SK-N-SH (cell line): ENCODE measurements at regions not wholly inside any gene's neighbourhood (a gene's known extent, or its start where the extent isn't known, plus 50 kb on each side); places are given as distances from the start of the nearest gene placed in this dataset.

Source experiments
- CTCF ChIA-PET: fragments of 300-600, 350-600 bp; formaldehyde crosslinking; extraction: SDS; loops from one replicate; lab custom pipeline; 2021; lab: Yijun Ruan, JAX
- POLR2A ChIA-PET: fragments of 350-600 bp; sonication (Branson Sonifier 250); formaldehyde crosslinking; extraction: SDS; loops from one replicate; lab custom pipeline; 2020; ENCODE audit warnings: antibody characterized with exemption, inconsistent platforms; lab: Yijun Ruan, JAX
- DNase-seq: peaks from one replicate; pipeline ENCODE4 v3.0.0; 2012
- H2AFZ ChIP-seq: fragments of 200-600 bp; sonication (generic); 2 replicates; pipeline ENCODE4 v1.8.1; 2016; ENCODE audit warnings: antibody characterized with exemption, mild to moderate bottlenecking, low read depth
- H3F3A ChIP-seq: fragments of 200-600 bp; sonication (generic); replicated peaks from 2 replicates; pipeline ENCODE3; 2016; ENCODE audit warnings: antibody characterized with exemption, mild to moderate bottlenecking; ENCODE audit not compliant: insufficient read depth
- H3K27ac ChIP-seq, 2 experiments: fragments of 200-500 bp in 1 of 2; fragments of 200-600 bp in 1 of 2; sonication (Bioruptor generic) in 1 of 2; sonication (generic), shearing (Covaris generic) in 1 of 2; 2 replicates each; pipeline versions ENCODE4 v1.5.1 to v1.6.1; 2014 to 2016; ENCODE audit warnings: low read depth in 2 of 2, inconsistent platforms in 1 of 2, low read length in 1 of 2, mild to moderate bottlenecking in 1 of 2, mixed read lengths in 1 of 2
- H3K27me3 ChIP-seq: fragments of 200-600 bp; sonication (generic), shearing (Covaris generic); 2 replicates; pipeline ENCODE4 v1.6.1; 2016; ENCODE audit warnings: mixed run types; ENCODE audit not compliant: insufficient read depth
- H3K36me3 ChIP-seq, 2 experiments: fragments of 200-500 bp in 1 of 2; fragments of 200-600 bp in 1 of 2; sonication (Bioruptor generic) in 1 of 2; sonication (generic) in 1 of 2; replicated peaks in 1 of 2; 2 replicates each; pipeline versions ENCODE3 to v1.5.1; 2014 to 2016; ENCODE audit warnings: low read length in 1 of 2, mild to moderate bottlenecking in 1 of 2; ENCODE audit not compliant: insufficient read depth in 2 of 2, control insufficient read depth in 1 of 2
- H3K4me1 ChIP-seq, 2 experiments: fragments of 200-500 bp in 1 of 2; fragments of 200-600 bp in 1 of 2; sonication (Bioruptor generic) in 1 of 2; sonication (generic), shearing (Covaris generic) in 1 of 2; 2 replicates each; pipeline versions ENCODE4 v1.5.1 to v1.6.1; 2014 to 2016; ENCODE audit warnings: low read depth in 1 of 2, low read length in 1 of 2, mixed run types in 1 of 2; ENCODE audit not compliant: insufficient read depth in 2 of 2, control insufficient read depth in 1 of 2
- H3K4me2 ChIP-seq: fragments of 200-600 bp; sonication (generic), shearing (Covaris generic); 2 replicates; pipeline ENCODE4 v1.6.1; 2017; ENCODE audit warnings: mixed run types
- H3K4me3 ChIP-seq, 2 experiments: fragments of 200-500 bp in 1 of 2; fragments of 200-600 bp in 1 of 2; sonication (Bioruptor generic) in 1 of 2; sonication (generic), shearing (Covaris generic) in 1 of 2; 2 replicates each; pipeline versions ENCODE4 v1.5.1 to v1.8.1; 2014 to 2016; ENCODE audit warnings: low read depth in 2 of 2, inconsistent platforms in 1 of 2, low read length in 1 of 2, mild to moderate bottlenecking in 1 of 2, mixed read lengths in 1 of 2, moderate library complexity in 1 of 2
- H3K79me2 ChIP-seq: fragments of 200-600 bp; sonication (generic); 2 replicates; pipeline ENCODE4 v1.8.1; 2017; ENCODE audit warnings: mild to moderate bottlenecking; ENCODE audit not compliant: insufficient read depth
- H3K9ac ChIP-seq: fragments of 200-600 bp; sonication (generic); 2 replicates; pipeline ENCODE4 v1.6.1; 2017; ENCODE audit warnings: mixed run types
- H3K9me2 ChIP-seq: fragments of 200-600 bp; sonication (generic); 2 replicates; pipeline ENCODE4 v1.6.1; 2017; ENCODE audit warnings: mixed run types
- H3K9me3 ChIP-seq: fragments of 200-600 bp; sonication (generic); 2 replicates; pipeline ENCODE4 v1.6.1; 2017; ENCODE audit warnings: mixed run types, mild to moderate bottlenecking, moderate library complexity
- H4K20me1 ChIP-seq: fragments of 200-600 bp; sonication (generic); 2 replicates; pipeline ENCODE4 v1.6.1; 2017; ENCODE audit warnings: mild to moderate bottlenecking, mixed run types; ENCODE audit not compliant: insufficient read depth
- CHD2 ChIP-seq: fragments of 150-350 bp; IDR thresholded peaks from 2 replicates; pipeline ENCODE4 v1.6.1; 2018; ENCODE audit warnings: low read length; ENCODE audit not compliant: partially characterized antibody
- ELF1 ChIP-seq: IDR thresholded peaks from 2 replicates; pipeline ENCODE4 v1.4.0; 2012
- EP300 ChIP-seq, 2 experiments: IDR thresholded peaks; 2 replicates each; pipeline versions ENCODE4 v1.4.0 to v1.6.1; 2012; ENCODE audit warnings: borderline replicate concordance in 1 of 2, low read depth in 1 of 2, low read length in 1 of 2
- FOXJ3 ChIP-seq: sonication (generic); formaldehyde crosslinking; IDR thresholded peaks from 2 replicates; pipeline ENCODE4 v1.5.1; 2020; ENCODE audit warnings: mild to moderate bottlenecking, missing genetic modification reagents
- GABPA ChIP-seq: IDR thresholded peaks from 2 replicates; pipeline ENCODE4 v1.4.0; 2012; ENCODE audit warnings: low read depth, mild to moderate bottlenecking
- JUND ChIP-seq: IDR thresholded peaks from 2 replicates; pipeline ENCODE4 v1.4.0; 2012
- MEF2A ChIP-seq: IDR thresholded peaks from 2 replicates; pipeline ENCODE4 v1.4.0; 2012; ENCODE audit warnings: low read depth, borderline replicate concordance
- NFIC ChIP-seq: IDR thresholded peaks from 2 replicates; pipeline ENCODE4 v1.4.0; 2012; ENCODE audit warnings: borderline replicate concordance
- NRF1 ChIP-seq: IDR thresholded peaks from 2 replicates; pipeline ENCODE4 v1.6.1; 2012; ENCODE audit warnings: low read depth, mild to moderate bottlenecking, low read length
- RCOR1 ChIP-seq: fragments of 150-350 bp; IDR thresholded peaks from 2 replicates; pipeline ENCODE4 v1.6.1; 2017; ENCODE audit warnings: antibody characterized with exemption, low read length
- RFX5 ChIP-seq: IDR thresholded peaks from 2 replicates; pipeline ENCODE4 v1.6.1; 2012; ENCODE audit warnings: mild to moderate bottlenecking, improper control_type of control experiment, low read length
- RXRA ChIP-seq: IDR thresholded peaks from 2 replicates; pipeline ENCODE4 v1.4.0; 2012; ENCODE audit warnings: low read depth, mild to moderate bottlenecking, borderline replicate concordance
- SIN3A ChIP-seq: IDR thresholded peaks from 2 replicates; pipeline ENCODE4 v1.6.1; 2012; ENCODE audit warnings: low read depth, mild to moderate bottlenecking, low read length, moderate library complexity, borderline replicate concordance
- SMC3 ChIP-seq: IDR thresholded peaks from 2 replicates; pipeline ENCODE4 v1.6.1; 2012; ENCODE audit warnings: low read depth, low read length, improper control_type of control experiment
- WGBS: methylation state at CpG from one replicate; pipeline ENCODE4 v1.1.6; 2017; ENCODE audit warnings: low lambda C conversion rate; 5-methylcytosine and 5-hydroxymethylcytosine counted together
- TF ChIP-seq, protein P1 (sequence below): fragments of 200-600 bp; sonication (generic); IDR thresholded peaks from 2 replicates; pipeline ENCODE4 v1.6.1; 2017; ENCODE audit warnings: antibody characterized with exemption, mild to moderate bottlenecking, moderate library complexity
- TF ChIP-seq, protein P2 (sequence below): IDR thresholded peaks from 2 replicates; pipeline ENCODE4 v1.6.1; 2012; ENCODE audit warnings: mild to moderate bottlenecking, low read depth, low read length, moderate library complexity
- TF ChIP-seq, protein P3 (sequence below): IDR thresholded peaks from 2 replicates; pipeline ENCODE4 v1.4.0; 2012; ENCODE audit warnings: low read depth, borderline replicate concordance
- TF ChIP-seq, protein P4 (sequence below): IDR thresholded peaks from 2 replicates; pipeline ENCODE4; 2012
- TF ChIP-seq, protein P5 (sequence below): fragments of 150-350 bp; IDR thresholded peaks from 2 replicates; pipeline ENCODE4 v1.6.1; 2016; ENCODE audit warnings: mild to moderate bottlenecking, low read depth, low read length

DNA sequence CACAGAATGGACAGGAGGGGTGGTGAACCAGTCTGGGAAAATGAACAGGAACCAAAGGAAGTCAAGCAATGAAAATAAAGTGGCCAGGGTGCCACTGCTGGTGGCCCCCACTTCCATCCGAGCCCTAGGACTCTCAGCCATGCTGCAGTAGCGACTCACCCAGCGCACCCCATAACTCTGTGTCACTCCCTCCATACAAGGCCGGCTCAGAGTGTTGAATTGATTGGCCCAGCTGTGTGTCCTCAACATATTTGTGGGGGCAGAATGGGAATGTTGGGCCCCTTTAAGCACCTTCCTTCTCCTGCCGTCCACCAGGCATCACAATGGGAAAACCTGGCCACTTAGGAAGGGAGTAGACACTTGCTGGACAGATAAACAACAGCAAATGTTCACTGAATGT, 169.0 kb upstream of the SDK2 start:
- CTCF ChIA-PET: interaction anchor here (0.6 to 2.3 kb wide), 3 partner anchors 9 to 195 kb away, joined by 3 to 5 read pairs (median 3); no protein-coding TSS in a partner anchor
- no peak overlapping the region for H3K27ac ChIP-seq
- TF ChIP-seq, protein P1, sequence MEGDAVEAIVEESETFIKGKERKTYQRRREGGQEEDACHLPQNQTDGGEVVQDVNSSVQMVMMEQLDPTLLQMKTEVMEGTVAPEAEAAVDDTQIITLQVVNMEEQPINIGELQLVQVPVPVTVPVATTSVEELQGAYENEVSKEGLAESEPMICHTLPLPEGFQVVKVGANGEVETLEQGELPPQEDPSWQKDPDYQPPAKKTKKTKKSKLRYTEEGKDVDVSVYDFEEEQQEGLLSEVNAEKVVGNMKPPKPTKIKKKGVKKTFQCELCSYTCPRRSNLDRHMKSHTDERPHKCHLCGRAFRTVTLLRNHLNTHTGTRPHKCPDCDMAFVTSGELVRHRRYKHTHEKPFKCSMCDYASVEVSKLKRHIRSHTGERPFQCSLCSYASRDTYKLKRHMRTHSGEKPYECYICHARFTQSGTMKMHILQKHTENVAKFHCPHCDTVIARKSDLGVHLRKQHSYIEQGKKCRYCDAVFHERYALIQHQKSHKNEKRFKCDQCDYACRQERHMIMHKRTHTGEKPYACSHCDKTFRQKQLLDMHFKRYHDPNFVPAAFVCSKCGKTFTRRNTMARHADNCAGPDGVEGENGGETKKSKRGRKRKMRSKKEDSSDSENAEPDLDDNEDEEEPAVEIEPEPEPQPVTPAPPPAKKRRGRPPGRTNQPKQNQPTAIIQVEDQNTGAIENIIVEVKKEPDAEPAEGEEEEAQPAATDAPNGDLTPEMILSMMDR: no peak
- TF ChIP-seq NRF1: no peak
- TF ChIP-seq RFX5: no peak
- TF ChIP-seq, protein P2, sequence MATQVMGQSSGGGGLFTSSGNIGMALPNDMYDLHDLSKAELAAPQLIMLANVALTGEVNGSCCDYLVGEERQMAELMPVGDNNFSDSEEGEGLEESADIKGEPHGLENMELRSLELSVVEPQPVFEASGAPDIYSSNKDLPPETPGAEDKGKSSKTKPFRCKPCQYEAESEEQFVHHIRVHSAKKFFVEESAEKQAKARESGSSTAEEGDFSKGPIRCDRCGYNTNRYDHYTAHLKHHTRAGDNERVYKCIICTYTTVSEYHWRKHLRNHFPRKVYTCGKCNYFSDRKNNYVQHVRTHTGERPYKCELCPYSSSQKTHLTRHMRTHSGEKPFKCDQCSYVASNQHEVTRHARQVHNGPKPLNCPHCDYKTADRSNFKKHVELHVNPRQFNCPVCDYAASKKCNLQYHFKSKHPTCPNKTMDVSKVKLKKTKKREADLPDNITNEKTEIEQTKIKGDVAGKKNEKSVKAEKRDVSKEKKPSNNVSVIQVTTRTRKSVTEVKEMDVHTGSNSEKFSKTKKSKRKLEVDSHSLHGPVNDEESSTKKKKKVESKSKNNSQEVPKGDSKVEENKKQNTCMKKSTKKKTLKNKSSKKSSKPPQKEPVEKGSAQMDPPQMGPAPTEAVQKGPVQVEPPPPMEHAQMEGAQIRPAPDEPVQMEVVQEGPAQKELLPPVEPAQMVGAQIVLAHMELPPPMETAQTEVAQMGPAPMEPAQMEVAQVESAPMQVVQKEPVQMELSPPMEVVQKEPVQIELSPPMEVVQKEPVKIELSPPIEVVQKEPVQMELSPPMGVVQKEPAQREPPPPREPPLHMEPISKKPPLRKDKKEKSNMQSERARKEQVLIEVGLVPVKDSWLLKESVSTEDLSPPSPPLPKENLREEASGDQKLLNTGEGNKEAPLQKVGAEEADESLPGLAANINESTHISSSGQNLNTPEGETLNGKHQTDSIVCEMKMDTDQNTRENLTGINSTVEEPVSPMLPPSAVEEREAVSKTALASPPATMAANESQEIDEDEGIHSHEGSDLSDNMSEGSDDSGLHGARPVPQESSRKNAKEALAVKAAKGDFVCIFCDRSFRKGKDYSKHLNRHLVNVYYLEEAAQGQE: no peak
- no peak for TF ChIP-seq CHD2
- TF ChIP-seq JUND: no peak
- no peak for TF ChIP-seq MEF2A
- TF ChIP-seq, protein P3, sequence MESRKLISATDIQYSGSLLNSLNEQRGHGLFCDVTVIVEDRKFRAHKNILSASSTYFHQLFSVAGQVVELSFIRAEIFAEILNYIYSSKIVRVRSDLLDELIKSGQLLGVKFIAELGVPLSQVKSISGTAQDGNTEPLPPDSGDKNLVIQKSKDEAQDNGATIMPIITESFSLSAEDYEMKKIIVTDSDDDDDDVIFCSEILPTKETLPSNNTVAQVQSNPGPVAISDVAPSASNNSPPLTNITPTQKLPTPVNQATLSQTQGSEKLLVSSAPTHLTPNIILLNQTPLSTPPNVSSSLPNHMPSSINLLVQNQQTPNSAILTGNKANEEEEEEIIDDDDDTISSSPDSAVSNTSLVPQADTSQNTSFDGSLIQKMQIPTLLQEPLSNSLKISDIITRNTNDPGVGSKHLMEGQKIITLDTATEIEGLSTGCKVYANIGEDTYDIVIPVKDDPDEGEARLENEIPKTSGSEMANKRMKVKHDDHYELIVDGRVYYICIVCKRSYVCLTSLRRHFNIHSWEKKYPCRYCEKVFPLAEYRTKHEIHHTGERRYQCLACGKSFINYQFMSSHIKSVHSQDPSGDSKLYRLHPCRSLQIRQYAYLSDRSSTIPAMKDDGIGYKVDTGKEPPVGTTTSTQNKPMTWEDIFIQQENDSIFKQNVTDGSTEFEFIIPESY: no peak
- no peak for TF ChIP-seq ELF1
- no peak for TF ChIP-seq RXRA
- no peak for TF ChIP-seq RCOR1
- no peak for TF ChIP-seq SIN3A
- no peak for TF ChIP-seq GABPA
- TF ChIP-seq, protein P4, sequence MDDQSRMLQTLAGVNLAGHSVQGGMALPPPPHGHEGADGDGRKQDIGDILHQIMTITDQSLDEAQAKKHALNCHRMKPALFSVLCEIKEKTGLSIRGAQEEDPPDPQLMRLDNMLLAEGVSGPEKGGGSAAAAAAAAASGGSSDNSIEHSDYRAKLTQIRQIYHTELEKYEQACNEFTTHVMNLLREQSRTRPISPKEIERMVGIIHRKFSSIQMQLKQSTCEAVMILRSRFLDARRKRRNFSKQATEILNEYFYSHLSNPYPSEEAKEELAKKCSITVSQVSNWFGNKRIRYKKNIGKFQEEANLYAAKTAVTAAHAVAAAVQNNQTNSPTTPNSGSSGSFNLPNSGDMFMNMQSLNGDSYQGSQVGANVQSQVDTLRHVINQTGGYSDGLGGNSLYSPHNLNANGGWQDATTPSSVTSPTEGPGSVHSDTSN: no peak
- TF ChIP-seq SMC3: no peak
- no peak for TF ChIP-seq FOXJ3 (CRISPR knock-in tag)
- TF ChIP-seq EP300 (IDR thresholded peaks at IDR 0.05; ENCODE audit: borderline replicate concordance in 1 of 2, low read depth in 1 of 2, low read length in 1 of 2): no peak
- no peak for TF ChIP-seq NFIC
- TF ChIP-seq, protein P5, sequence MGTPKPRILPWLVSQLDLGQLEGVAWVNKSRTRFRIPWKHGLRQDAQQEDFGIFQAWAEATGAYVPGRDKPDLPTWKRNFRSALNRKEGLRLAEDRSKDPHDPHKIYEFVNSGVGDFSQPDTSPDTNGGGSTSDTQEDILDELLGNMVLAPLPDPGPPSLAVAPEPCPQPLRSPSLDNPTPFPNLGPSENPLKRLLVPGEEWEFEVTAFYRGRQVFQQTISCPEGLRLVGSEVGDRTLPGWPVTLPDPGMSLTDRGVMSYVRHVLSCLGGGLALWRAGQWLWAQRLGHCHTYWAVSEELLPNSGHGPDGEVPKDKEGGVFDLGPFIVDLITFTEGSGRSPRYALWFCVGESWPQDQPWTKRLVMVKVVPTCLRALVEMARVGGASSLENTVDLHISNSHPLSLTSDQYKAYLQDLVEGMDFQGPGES: no peak
- no peak overlapping the region for H2AFZ ChIP-seq
- 48% methylated on average over 5 of the region's 5 CpGs for WGBS
- H3K9me2 ChIP-seq: no peaks in the 10 kb centered on the region
- no peaks in the 10 kb centered on the region for H3K4me1 ChIP-seq
- no peak for DNase-seq
- no peaks in the 10 kb centered on the region for H3K27me3 ChIP-seq
- no peak overlapping the region for H3K4me2 ChIP-seq
- POLR2A ChIA-PET: no interaction called here
- no peaks in the 10 kb centered on the region for H3K9me3 ChIP-seq
- H3K79me2 ChIP-seq: no peaks in the 10 kb centered on the region
- H3K9ac ChIP-seq: no peak overlapping the region
- H3F3A ChIP-seq: no peaks in the 10 kb centered on the region
- no peaks in the 10 kb centered on the region for H4K20me1 ChIP-seq
- no peaks in the 10 kb centered on the region for H3K36me3 ChIP-seq
- H3K4me3 ChIP-seq: no peak overlapping the region
